ENCODE measurements at regions not wholly inside any gene's neighbourhood (a gene's known extent, or its start where the extent isn't known, plus 50 kb on each side); places are given as distances from the start of the nearest gene placed in this dataset.
"Not testable (repeated sequence)": the region's sequence is repeated elsewhere in the genome, so short reads cannot be mapped to it uniquely, and the experiment has no call there.

DNA sequence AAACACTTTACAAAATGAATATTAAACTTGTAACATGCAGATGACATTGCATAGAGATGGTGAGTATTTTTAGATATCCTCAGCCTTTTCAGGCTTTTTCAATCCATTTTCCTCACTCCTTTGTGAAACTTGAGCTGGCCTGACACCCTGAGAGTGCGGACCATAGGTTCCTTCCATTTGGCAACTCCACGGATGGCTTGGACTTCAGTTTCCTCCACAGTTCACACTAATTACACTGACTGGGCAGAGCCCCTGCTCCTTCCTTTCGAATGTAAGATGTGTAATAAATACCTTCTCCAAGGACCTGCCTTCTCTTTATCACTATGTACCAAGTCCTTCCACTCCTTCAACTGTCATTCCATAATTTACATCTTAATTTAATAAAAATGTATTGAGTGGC is 141.7 kb upstream of the LRIG1 start:
- no peak for DNase-seq (ENCODE audit: low read depth)
- TF ChIP-seq CTCF (conservative IDR thresholded peaks at IDR 0.05; ENCODE audit: low read depth, low read length): no peak
- no peak overlapping the region for H3K4me3 ChIP-seq (ENCODE audit: low read depth, low read length)

GRCh38 chr3:66644549-66644948 is 143.7 kb upstream of the LRIG1 start:
- DNase-seq (ENCODE audit: low read depth): no peak
- H3K4me3 ChIP-seq (ENCODE audit: low read depth, low read length): no peak overlapping the region
- no peak for TF ChIP-seq CTCF (conservative IDR thresholded peaks at IDR 0.05; ENCODE audit: low read depth, low read length)

- DNase-seq (ENCODE audit: low read depth): no peak
- no peak for TF ChIP-seq CTCF (conservative IDR thresholded peaks at IDR 0.05; ENCODE audit: low read depth, low read length)
- H3K4me3 ChIP-seq (ENCODE audit: low read depth, low read length): no peak overlapping the region
These were observed 148.2 kb upstream of the LRIG1 start for GRCh38 chr3:66648975-66649374.

DNA sequence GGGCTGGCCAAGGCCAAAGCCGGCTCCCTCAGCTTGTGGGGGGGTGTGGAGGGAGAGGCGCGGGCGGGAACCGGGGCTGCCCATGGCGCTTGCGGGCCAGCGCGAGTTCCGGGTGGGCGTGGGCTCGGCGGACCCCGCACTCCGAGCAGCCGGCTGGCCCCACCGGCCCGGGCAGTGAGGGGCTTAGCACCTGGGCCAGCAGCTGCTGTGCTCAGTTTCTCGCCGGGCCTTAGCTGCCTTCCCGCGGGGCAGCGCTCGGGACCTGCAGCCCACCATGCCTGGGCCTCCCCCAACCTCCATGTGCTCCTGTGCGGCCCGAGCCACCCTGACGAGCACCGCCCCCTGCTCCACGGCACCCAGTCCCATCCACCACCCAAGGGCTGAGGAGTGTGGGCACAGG is 150.7 kb upstream of the LRIG1 start:
- H3K4me3 ChIP-seq (ENCODE audit: low read depth, low read length); DNase-seq (ENCODE audit: low read depth): not testable (repeated sequence)

DNA sequence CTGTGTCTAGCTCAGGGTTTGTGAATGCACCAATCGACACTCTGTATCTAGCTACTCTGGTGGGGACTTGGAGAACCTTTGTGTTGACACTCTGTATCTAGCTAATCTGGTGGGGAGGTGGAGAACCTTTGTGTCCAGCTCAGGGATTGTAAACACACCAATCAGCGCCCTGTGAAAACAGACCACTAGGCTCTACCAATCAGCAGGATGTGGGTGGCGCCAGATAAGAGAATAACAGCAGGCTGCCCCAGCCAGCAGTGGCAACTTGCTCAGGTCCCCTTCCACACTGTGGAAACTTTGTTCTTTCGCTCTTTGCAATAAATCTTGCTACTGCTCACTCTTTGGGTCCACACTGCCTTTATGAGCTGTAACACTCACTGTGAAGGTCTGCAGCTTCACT is 151.3 kb upstream of the LRIG1 start:
- not testable (repeated sequence) for DNase-seq (ENCODE audit: low read depth); H3K4me3 ChIP-seq (ENCODE audit: low read depth, low read length)

DNA sequence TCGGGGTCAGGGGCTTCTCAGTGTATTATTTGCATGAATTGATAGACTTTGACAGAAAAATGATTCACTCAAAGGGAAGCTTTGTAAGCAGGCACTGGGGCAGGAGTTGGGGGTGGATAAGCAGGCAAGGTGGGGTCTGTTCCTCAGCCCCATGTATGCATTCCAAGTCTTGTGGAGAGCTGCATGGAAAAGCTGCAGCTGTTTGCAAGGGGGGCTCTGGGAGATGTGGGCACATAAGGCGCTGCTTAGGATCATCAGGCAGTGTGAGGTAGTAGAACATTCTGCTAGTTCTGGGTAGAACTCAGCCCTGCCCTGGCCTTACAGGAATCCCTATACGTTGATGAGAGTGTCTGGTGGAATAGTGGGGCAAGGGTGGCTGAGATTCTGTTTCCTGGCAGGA is 154.2 kb upstream of the LRIG1 start:
- TF ChIP-seq CTCF (conservative IDR thresholded peaks at IDR 0.05; ENCODE audit: low read depth, low read length): no peak

DNA sequence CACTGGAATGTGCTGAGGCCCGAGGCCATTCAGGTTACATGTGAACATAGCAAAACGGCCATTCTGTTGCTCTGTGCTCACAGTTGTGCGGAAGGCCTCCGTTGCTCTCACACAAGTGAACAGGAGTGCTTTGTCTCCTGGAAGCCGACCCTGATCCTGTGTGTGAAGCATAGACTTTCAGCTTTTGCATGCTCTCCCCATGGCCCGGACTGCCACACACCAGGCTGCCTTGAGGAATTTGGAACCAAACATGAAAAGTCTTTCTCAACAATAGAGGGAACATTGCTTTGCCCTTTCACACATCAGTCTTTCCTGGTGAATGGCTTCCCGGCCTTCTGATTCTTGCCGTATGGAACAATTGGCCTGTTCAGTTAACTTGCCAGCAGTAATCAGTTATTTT is 154.8 kb upstream of the LRIG1 start:
- no peak for DNase-seq (ENCODE audit: low read depth)

More for the DNA sequence above, 154.2 kb upstream of the LRIG1 start:
- H3K4me3 ChIP-seq (ENCODE audit: low read depth, low read length): no peak overlapping the region
- DNase-seq (ENCODE audit: low read depth): no peak

DNA sequence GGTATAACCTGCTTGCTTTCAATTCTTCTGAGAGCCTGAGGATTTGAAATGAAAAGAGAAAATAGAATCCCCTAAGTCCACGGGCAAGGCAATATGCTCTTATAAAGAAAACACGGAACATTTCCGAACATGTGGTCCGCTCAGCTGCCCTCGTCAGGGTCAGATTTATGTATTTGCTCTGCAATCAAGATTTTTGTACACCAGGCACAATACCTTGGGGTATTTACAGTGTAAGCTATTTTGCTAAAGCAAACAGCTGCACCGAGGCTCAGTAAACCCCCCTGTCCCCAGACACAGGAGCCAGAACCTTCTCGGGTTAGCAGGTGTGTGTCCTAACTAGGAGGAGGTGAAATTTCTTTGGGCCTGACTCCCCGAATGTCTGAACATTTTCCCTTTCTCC is 155.8 kb upstream of the LRIG1 start:
- no peak for DNase-seq (ENCODE audit: low read depth)
- no peak overlapping the region for H3K4me3 ChIP-seq (ENCODE audit: low read depth, low read length)
- TF ChIP-seq CTCF (conservative IDR thresholded peaks at IDR 0.05; ENCODE audit: low read depth, low read length): no peak

More for the DNA sequence above, 154.8 kb upstream of the LRIG1 start:
- no peak overlapping the region for H3K4me3 ChIP-seq (ENCODE audit: low read depth, low read length)
- no peak for TF ChIP-seq CTCF (conservative IDR thresholded peaks at IDR 0.05; ENCODE audit: low read depth, low read length)

All from choroid plexus epithelial cell (primary cell).